ENCODE measurements at regions not wholly inside any gene's neighbourhood (a gene's known extent, or its start where the extent isn't known, plus 50 kb on each side); places are given as distances from the start of the nearest gene placed in this dataset.

DNA sequence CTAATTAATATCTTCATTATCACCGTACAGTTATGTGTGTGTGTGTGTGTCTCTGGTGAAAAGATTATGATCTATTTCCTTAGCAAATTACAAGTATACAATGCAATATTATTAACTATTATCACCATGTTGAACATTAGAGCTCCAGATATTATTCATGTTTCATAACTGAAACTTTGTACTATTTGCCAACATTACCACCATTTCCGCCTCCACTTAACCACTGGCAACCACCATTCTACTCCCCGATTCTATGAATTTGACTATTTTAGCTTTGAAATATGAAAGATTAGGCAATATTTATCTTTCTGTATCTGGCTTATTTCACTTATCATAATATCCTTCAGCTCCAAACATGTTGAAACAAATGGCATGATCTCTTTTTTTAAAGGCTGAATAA lies 717.9 kb downstream of the ARAP2 start:
- DNase-seq (ENCODE audit: low spot score), result no peak
- no peak for FAIRE-seq

DNA sequence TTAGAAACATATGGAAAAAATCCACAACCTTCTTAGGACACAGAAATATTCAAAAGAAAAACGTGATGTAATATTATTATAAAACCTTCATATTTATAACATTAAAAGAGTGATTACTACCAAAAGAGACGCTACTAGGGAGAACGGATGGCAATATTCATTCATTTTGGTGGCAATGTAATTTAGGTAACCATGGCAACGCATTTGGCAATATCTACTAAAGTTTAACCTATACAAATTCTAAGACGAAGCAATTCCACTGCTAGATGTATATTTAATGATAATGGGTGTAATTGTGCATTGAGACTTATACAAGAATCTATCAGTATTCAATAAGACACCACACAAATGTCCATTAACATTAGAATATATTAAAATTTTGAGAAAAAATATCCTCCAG lies 709.4 kb downstream of the ARAP2 start:
- DNase-seq (ENCODE audit: low spot score), result no peak
- no peak for FAIRE-seq

DNA sequence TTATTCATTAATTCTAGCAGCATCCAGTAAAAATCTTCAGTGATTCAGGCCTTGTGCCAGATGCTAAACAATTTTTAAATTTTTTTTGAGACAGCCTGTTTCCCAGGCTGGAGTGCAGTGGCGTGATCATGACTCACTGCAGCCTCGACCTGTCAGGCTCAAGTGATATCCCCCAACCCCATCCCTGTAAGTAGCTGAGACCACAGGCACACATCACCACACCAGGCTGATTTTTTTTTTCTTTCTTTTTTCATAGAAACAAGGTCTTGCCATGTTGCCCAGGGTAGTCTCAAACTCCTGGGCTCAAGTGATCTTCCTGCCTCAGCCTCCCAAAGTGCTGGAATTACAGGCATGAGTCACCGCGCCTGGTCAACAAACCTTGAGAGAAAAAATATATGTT lies 705.5 kb downstream of the ARAP2 start:
- FAIRE-seq, result no peak
- peak; percentile 6 for DNase-seq (ENCODE audit: low spot score)

DNA sequence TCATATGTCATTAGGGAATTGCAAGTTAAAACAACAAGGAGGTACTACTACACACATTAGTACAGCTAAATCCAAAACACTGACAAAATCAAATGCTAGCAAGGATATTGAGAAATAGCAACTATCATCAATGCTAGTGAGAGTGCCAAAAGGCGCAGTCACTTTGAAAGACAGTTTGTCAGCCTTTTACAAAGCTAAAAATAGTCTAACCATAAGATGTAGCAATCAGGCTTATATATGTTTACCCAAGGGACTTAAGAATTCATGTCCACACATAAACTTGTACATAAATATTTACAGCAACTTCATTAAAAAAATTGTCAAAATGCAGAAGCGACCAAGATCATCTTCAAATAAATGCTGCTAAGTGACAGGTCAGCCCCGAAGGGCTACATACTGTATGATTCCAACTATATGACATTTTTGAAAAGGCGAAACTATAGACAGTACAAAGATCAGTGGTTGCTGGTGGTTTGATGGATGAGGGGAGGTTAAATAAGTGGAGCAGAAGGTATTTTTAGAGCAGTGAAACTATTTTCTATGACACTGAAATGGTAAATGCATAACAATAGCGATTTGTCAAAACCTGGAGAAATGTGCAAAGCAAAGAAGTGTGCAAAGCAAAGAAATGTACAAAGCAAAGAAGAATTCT lies 704.8 kb downstream of the ARAP2 start:
- no peak for FAIRE-seq
- DNase-seq (ENCODE audit: low spot score), result no peak

DNA sequence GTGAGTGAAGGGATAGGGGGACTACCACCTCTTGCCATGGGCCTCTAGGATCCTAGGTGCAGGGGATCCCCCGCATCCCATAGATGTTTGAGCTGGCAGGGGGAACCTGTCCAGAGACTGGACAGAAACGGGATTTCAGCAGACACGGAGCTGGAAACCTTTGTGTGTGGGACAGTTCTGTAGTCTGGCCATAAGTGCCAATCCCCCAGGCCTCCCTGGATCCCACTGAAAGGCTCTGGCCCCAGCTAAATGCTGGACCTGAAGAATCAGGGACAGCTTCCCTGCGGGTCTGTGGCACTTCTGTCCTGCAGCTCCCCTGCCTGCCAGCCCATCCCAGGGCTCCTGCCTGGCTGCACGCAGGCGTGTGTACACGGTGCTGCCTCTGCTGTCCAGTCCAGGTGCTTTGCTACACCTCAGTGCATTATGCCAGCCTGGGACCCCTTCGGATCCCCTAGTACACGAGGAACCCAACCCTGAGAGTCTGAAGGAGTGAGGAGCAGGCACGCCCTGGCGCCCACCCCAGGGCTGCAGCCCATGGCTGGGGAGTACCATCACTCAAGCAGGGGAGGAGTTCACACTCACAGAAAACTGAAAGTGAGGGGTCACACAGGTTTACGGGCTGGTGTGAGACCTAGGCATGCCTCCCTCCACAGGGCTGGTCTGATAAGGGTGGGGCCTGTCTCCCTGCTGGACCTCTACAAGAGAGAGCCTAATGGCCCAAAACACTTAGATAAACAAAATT lies 703.0 kb downstream of the ARAP2 start:
- no peak for DNase-seq (ENCODE audit: low spot score)
- FAIRE-seq, result no peak

DNA sequence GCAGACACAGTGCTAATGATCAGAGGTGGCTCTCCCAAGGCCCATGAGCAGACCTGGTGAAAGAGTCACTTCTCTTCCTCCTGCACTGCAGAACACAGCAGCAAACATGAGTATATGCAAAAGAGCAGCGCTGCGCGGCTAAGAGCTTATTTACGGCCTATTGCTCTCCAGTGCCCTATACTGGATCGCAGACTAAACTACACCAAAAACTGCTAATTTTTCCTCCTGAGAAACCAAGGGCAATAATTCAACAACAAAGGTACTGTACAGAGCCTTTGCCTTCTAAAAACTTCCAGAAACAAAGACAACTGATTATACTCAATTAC lies 702.5 kb downstream of the ARAP2 start:
- no peak for FAIRE-seq
- no peak for DNase-seq (ENCODE audit: low spot score)

DNA sequence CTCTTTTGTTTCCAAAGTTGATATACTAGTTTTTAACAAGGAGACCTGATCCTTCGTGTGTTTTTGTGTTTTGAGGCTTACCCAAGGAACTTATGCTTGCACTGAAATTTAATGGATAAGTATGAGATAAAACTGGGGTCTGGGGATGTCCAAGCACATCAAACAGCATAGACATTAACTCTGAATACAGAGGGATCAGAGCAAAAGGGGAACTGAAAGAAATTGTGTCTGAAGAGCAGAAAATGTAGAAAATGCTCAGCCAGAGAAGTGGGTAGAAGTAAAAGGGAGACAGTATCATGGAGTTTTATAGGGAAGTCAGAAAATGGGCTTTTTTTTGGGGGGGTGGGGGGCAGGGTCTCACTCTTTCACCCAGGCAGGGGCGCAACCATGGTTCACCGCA lies 695.4 kb downstream of the ARAP2 start:
- no peak for DNase-seq (ENCODE audit: low spot score)
- FAIRE-seq, result no peak

DNA sequence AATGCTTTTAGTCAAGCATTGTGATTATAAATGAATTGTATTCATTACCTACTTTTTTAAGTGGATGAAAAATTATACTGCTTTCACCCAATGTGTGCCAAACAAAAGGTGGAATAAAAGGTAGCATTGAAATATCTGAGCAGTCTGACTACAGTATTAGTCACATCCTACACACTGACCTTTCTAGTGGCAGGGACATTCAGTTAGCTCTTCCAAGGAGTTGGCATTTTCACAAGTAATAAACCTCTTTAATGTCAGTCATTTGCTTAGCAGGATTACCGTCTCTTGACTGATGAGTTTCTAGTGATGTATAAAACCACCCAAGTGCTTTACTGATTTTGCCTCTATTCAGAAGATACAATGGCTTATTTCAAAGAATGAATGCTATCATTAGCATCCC lies 687.9 kb downstream of the ARAP2 start:
- DNase-seq (ENCODE audit: low spot score), result peak; percentile 15
- no peak for FAIRE-seq

DNA sequence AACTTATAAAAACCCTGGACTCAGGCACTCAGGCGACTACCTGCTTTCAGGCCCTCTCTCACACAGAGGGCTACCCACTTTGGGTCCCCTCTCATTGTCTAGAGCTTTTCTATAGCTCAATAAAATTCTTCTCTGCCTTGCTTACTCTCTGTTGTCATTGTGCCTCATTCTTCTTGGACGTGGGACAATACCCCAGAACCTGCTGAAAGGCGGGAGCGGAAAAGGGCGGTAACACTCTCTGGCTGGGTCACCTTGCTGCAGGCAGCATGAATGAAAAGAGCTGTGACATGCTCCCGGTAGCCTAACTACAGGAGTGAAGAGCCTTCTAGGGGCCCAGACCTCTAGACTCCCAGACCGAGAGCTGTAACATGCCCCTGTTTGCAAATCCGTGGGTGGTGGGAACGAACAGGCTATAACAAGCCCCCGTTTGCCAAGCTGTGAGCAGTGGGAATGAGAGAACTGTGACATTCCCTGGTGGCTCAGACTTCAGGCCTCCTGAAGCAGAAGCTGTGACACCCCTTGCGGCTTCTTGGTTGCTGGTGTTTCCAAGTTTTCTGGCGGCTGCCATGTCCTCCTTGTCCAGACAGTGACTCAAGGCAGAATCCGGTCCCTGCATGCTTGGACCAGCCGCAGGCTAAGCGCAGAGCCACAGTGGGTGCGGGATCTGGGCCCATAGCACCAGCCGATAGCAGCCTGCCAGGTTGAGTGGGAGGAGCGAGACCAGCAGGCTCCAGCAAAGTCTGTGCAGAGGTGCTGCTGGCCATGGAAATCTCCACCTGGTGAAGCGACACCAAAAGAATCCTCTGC lies 684.6 kb downstream of the ARAP2 start:
- FAIRE-seq (no peak), DNase-seq (ENCODE audit: low spot score) (no peak)

DNA sequence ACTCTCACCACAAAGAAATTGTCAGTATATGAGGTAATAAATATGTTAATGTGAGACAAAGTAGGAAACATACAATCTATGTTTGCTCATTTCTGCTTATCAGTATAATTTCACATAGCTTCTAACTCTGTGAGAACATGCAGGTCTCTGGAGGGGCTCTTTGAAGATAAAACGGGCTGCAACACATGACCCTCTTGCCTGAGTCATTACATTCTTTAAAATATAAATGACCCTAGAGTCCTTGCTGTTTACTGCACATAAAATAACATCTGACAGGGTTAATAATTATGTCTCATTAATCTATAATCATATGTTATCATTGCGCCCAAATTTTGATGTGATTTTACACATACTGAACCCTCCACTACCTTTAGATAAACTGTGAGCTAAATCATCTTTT lies 681.5 kb downstream of the ARAP2 start:
- no peak for DNase-seq (ENCODE audit: low spot score)
- no peak for FAIRE-seq

DNA sequence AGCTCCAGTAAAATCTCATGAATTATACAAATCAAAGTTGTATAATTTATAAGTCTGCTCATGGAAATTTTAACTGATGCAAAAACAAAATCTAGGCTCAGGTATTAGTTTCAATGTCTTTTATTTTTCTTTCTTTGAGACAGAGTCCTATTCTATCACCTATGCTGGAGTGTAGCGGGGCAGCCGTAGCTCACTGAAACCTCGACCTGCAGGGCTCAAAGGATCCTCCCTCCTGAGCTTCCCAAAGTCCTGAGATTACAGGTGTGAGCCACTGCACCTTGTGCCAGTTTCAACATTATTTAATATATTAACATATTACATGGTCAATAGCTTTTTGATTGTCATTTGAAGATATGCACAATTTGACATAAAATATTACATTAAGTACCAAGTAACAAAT lies 678.7 kb downstream of the ARAP2 start:
- DNase-seq (ENCODE audit: low spot score) (no peak), FAIRE-seq (no peak)

DNA sequence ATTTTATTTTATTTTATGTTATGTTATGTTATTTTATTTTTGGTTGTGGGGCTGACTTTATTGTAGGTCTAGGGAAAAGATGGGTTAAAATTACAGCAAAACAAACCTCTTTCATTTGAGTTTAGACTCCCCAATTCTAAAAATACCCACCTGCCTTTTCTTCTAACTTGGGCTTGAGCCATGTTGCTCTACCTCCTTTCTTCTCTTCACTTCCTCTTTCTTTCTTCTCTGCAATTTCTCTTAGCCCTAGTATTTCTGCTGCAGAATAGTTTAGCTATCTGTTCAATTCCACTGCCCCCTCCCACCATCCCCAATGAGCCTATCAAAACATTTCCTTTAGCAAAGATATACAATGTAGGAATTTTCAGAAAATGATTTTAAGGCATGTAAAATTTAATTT lies 653.3 kb downstream of the ARAP2 start:
- FAIRE-seq (no peak), DNase-seq (ENCODE audit: low spot score) (no peak)

DNA sequence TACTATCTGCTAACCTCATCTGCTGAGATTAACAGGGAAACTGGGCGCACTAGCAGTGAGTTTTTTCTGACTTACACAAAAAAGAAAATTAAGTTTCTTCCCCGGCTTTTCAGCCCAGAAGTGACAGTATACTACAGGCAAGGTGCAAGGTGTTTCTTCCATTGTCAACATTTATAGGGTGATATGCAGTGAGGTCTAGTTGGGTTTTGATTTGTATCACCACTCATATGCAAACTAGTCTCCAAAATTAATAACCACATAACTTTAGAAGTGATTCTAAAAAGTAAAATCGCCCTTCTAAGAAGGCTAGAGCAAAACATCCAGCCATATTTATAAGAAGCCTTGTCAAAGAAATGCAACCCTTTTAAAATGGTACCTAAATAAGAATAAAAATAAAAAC lies 640.1 kb downstream of the ARAP2 start:
- no peak for DNase-seq (ENCODE audit: low spot score)
- FAIRE-seq, result no peak

DNA sequence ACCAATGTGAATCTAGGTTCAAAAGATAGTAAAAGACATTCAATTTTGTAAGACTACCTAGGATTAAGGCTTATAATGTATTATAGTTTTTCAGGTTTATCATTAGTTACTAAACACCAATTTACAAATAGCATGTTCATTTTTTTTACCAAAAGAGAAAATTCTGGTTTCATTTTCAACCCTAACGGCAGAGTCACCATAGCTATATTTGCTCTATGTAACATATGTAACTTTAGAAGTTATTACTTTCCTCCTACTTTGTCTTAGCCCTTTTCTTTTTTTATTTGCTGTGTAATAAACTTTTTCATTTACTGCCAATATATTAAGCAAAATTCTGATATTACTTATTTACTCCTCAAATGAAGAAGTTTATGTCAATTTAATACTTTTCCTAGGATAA lies 639.6 kb downstream of the ARAP2 start:
- DNase-seq (ENCODE audit: low spot score) (no peak), FAIRE-seq (no peak)

DNA sequence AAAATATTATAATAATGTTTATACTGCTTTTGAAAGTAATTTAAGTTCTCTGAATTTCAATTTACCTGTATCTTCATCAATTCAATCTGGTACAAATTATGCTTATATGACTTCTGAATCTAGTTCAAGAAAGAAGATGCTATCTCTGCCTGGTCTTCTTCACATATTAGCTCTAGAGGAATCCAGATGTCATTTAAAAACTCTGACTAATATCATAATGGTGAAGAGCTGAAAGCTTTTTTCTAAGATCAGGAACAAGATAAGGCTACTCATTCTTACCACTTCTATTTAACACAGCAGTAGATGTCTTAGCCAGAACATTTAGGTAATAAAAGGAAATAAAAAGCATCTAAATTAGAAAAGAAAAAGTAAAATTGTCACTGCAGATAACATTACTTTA lies 636.1 kb downstream of the ARAP2 start:
- DNase-seq (ENCODE audit: low spot score) (no peak), FAIRE-seq (no peak)

DNA sequence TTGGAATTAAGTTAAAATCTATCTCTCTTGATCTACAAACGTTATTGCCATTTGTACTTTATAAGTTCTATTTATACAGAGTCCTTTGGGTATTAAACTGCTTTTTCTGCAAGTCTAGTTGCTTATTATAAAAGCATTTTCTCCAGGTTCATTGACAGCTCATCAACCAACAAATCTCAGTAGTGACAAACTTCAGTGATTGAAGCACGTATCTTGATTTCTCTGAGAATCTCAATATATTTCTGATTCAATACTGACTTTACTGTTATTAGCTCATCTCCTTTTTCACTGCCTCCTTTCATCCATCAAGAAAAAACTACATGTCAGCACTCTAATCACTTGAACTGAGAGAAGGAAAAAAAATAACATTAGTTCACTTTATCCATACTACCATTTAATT lies 630.2 kb downstream of the ARAP2 start:
- FAIRE-seq, result no peak
- no peak for DNase-seq (ENCODE audit: low spot score)

DNA sequence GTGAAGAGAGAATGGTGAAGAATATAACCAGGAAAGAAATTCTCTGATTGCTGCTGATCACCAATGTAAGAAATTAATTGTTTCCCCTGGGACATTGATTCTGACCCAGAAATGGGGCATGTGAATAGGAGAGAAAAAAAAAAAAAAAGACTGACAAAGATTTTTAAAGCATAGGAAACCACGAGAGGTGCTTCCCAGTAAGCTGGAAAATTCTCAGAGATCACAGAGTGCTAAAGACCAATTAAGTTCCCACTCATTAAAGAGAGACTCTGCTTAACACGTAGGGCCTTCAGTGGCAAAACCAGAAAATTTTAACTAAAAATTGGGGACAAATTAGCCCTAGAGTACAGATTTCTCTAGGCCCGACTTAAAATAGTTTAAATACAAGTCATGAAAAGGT lies 604.4 kb downstream of the ARAP2 start:
- FAIRE-seq, result no peak
- DNase-seq (ENCODE audit: low spot score), result no peak

DNA sequence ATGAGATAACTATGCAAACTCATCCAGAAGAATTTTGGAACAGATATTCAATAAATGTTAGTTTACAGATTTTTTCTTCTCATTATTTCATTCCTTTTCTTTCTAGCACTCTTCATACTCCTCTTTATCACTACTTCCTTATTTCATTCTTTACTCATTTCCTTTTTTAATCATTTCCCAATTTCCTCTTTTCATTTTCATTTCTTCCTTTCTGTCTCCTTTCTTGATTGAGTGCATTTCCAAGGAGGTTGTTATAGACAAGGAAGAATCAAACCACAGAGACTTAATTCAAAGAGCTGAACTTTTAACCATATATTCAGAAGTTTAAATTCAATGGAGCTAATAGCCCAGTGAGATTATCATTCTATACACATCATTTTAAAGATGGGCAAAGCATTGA lies 600.7 kb downstream of the ARAP2 start:
- no peak for DNase-seq (ENCODE audit: low spot score)
- FAIRE-seq, result no peak

DNA sequence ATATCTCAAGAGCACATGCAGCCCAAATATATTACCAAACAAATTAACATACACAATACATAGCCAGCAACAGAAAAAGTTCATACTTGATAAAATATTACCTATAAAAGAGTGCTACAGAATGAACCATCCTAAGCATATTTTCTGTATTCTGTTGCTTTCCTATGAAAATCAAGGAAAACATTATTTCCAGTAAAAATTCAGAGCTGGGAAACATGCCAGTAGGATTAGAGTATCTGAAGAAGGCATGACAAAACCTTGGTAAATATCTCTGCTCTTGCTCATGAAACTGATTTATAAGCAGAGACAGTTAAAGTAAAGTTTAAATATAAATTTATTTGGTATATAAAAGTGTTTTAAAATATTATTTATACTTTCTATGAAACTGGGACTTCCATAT lies 599.7 kb downstream of the ARAP2 start:
- FAIRE-seq, result no peak
- DNase-seq (ENCODE audit: low spot score), result no peak

DNA sequence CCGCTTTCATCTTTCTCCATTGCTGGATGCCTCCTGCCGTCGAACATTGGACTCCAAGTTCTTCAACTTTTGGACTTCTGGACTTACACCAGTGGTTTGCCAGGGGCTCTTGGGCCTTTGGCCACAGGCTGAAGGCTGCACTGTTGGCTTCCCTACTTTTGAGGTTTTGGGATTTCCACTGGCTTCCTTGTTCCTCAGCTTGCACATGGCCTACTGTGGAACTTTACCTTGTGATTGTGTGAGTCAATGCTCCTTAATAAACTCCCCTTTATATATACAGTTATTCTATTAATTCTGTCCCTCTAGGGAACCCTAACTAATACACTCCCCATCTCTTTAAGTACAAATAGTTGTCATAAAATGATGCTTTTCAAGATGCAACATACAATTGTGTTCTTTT lies 595.3 kb downstream of the ARAP2 start:
- DNase-seq (ENCODE audit: low spot score), result no peak
- no peak for FAIRE-seq

DNA sequence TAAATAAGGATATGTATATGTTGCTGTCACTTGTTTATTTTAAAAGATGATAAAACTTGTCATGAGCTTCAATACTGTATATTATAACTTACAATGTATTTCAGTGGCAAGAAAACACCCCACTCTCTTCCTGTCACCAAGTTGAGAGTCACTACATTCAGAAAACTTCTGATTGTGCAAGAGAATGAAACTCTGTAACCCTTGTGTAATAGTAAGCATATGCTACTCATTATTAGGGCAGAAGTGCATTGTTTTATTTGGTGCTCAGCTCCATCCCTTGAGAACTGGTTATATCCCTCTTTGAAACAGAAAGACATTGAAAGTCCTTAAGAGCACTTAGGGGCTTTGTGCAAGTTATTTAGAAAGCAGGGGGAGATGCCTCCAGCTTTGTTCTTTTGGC lies 594.5 kb downstream of the ARAP2 start:
- FAIRE-seq (no peak), DNase-seq (ENCODE audit: low spot score) (no peak)

DNA sequence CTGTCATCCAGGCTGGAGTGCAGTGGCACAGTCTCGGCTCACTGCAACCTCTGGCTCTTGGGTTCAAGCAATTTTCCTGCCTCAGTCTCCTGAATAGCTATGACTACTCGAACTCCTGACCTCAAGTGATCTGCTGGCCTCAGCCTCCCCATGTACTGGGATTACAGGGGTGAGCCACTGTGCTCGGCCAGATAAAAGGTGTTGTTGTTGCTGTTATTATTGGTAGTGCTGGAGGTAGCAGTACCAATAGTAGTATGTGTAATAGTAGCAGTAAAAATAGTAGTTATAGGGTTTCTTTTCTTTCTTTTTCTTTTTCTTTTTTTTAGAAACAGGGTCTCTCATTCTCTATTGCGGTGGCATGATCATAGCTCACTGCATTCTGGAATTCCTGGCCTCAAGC lies 592.1 kb downstream of the ARAP2 start:
- no peak for FAIRE-seq
- no peak for DNase-seq (ENCODE audit: low spot score)

DNA sequence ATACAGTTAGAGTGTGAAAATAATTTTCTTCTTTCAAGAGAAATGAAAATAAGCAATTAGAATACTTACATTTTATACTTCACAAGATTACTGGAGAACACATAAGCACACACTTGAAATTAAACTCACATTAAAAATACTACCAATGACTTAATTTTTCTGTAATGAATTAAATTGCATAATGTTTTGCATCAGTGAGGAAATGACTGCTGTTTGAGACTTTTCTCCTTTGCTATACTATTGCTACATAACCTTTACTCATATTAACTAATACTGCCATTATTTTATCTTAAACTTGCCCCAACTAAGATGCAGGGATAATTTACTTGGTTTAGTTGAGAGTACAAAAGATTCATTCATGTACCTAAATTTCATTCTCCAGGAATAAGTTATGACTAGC lies 590.9 kb downstream of the ARAP2 start:
- DNase-seq (ENCODE audit: low spot score) (no peak), FAIRE-seq (no peak)

Data from urothelium cell line (cell line).